Retinal pigment epithelial cell (primary cell): ENCODE measurements at regions not wholly inside any gene's neighbourhood (a gene's known extent, or its start where the extent isn't known, plus 50 kb on each side); places are given as distances from the start of the nearest gene placed in this dataset.

ENCODE experiments used
- DNase-seq: peaks from one replicate; pipeline ENCODE4 v3.0.0-alpha.2; 2010; ENCODE audit warnings: low read depth
- H3K4me3 ChIP-seq: 2 replicates; pipeline ENCODE4 v1.5.1; 2011; ENCODE audit warnings: mild to moderate bottlenecking, low read length, control low read depth, moderate library complexity
- TF ChIP-seq, protein P1 (sequence below): conservative IDR thresholded peaks from 2 replicates; pipeline ENCODE4 v1.5.1; 2011; ENCODE audit warnings: low read depth, low read length, control low read depth, inconsistent platforms

DNA sequence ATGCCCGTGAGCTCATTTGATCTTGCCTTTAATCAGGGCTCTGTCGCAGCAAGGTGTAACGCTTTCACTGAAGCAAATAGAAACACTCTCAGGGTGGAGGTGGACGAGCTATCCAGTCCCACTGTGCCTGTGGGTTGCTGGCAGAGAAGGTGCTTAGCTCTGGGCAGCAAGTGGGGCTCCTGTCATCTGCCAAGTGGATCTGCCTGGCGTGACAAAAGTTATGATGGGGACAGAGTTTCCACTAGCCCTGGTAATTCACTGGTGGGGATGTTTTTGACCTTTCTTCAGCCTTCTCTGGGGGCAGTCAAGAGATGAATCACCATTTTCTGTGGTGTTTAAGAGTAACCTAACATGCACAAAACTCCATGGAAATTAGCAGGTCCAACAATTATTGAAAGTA, 71.3 kb upstream of the EDEM3 start:
- H3K4me3 ChIP-seq: no peak overlapping the region
- TF ChIP-seq, protein P1, sequence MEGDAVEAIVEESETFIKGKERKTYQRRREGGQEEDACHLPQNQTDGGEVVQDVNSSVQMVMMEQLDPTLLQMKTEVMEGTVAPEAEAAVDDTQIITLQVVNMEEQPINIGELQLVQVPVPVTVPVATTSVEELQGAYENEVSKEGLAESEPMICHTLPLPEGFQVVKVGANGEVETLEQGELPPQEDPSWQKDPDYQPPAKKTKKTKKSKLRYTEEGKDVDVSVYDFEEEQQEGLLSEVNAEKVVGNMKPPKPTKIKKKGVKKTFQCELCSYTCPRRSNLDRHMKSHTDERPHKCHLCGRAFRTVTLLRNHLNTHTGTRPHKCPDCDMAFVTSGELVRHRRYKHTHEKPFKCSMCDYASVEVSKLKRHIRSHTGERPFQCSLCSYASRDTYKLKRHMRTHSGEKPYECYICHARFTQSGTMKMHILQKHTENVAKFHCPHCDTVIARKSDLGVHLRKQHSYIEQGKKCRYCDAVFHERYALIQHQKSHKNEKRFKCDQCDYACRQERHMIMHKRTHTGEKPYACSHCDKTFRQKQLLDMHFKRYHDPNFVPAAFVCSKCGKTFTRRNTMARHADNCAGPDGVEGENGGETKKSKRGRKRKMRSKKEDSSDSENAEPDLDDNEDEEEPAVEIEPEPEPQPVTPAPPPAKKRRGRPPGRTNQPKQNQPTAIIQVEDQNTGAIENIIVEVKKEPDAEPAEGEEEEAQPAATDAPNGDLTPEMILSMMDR: no peak
- no peak for DNase-seq

- TF ChIP-seq, protein P1: no peak
- H3K4me3 ChIP-seq: no peak overlapping the region
- no peak for DNase-seq
These were observed 70.9 kb upstream of the EDEM3 start for GRCh38 chr1:184825571-184825970.

GRCh38 chr1:184824691-184825323, 70.1 kb upstream of the EDEM3 start:
- DNase-seq: no peak
- no peak overlapping the region for H3K4me3 ChIP-seq
- TF ChIP-seq, protein P1: no peak

GRCh38 chr1:184823080-184823479, 68.4 kb upstream of the EDEM3 start:
- peak; percentile 93 for DNase-seq
- H3K4me3 ChIP-seq: no peak overlapping the region
- TF ChIP-seq, protein P1: no peak

GRCh38 chr1:184822267-184822666, 67.6 kb upstream of the EDEM3 start:
- DNase-seq: no peak

DNA sequence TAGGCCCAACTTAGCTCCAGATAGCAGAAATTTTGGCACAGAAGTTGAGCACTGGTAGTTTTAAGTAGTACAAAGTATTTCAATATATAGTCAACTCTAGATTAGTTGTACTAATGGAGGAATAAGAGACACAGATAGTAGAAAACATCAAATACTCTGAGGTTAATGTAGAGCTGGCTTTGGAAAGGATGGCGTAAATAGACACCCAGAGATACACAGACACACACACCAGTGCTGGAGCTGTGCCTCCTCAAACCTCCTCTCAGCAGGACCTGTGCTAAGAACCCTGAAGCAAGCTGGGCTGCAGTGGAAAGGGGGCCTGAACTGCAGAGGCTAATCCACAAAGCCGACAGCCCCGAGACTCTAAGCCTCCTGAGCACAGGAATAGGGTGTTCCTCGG, 67.0 kb upstream of the EDEM3 start:
- H3K4me3 ChIP-seq: no peak overlapping the region
- TF ChIP-seq, protein P1: no peak
- DNase-seq: no peak

More at GRCh38 chr1:184822267-184822666, 67.6 kb upstream of the EDEM3 start:
- TF ChIP-seq, protein P1: no peak
- no peak overlapping the region for H3K4me3 ChIP-seq

- no peak for DNase-seq
- H3K4me3 ChIP-seq: no peak overlapping the region
- TF ChIP-seq, protein P1: no peak
These were observed 66.3 kb upstream of the EDEM3 start for GRCh38 chr1:184820956-184821355.
